Stimulated activated CD4-positive, alpha-beta T cell treated with anti-CD3 and anti-CD28 coated beads, Interleukin-15, amount 100 ng/mL, for 24 hours (primary cell): ENCODE measurements at regions not wholly inside any gene's neighbourhood (a gene's known extent, or its start where the extent isn't known, plus 50 kb on each side); places are given as distances from the start of the nearest gene placed in this dataset.
"Not testable (repeated sequence)": the region's sequence is repeated elsewhere in the genome, so short reads cannot be mapped to it uniquely, and the experiment has no call there.

Source experiments
- DNase-seq: peaks from one replicate; pipeline ENCODE4 v3.0.0-alpha.2; 2020

DNA sequence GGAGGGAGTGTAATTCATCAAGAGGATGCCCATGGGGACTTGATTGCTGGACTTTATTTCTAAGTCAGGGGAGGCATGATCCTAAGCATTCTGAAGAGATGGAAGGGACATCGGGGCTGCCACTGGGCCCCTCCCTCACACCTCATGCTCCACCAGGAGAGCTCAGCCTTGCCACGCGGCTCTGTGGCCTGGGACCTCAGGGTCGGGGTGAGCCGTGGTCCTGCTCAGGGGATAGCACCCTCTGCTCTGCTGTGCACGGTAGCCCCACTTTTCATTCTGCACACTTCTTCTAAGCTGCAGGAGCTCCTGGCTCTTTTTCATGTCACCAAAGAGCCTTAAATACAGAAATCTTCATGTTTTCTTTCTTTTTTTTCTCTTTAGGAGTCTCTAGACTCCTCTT, 75.5 kb upstream of the DPP6 start:
- not testable (repeated sequence) for DNase-seq

DNA sequence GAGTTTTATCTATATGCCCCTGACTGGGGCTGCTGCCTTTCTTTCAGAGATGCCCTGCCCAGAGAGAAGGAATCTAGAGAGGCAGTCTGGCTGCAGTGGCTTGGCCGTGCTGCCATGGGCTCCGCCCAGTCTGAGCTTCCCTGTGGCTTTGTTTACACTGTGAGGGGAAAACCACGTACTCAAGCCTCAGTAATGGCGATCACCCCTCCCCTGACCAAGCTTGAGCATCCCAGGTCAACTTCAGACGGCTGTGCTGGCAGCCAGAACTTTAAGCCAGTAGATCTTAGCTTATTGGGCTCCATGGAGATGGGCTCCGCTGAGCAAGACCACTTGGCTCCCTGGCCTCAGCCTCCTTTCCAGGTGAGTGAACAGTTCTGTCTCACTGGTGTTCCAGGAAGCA, 69.0 kb upstream of the DPP6 start:
- not testable (repeated sequence) for DNase-seq

- not testable (repeated sequence) for DNase-seq
These were observed 63.1 kb upstream of the DPP6 start for GRCh38 chr7:153989066-153989627.

DNA sequence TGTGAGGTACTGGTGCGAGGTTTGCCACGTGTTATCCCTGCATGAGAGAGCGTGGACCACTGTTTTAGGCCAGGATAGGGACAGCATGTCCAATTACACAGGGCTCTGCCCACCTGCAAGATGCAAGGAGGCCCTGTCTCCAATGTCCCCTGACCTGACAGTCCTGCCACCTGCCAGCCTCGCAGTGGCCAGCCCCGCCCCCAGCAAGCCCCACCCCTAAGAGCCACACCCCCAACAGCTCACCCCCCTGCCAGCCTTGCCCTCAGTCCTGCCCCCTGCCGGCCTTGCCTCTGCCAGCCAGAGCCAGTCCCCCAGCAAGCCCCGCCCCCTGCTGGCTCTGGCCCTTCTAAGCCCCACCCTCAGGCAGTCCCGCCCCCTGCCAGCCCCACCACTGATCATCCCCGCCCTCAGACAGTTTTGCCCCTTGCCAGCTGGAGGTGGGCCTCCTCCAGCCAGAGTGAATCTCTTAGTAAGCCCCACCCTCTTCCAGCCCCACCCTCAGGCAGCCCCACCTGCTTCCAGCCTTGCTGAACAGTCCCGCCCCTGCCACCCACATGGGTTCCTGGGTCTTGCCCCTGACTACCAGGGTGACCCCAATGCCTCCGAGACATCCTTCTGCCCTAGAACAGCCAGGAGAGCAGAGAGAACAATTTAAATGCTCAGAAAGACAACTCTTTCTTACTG, 62.3 kb upstream of the DPP6 start:
- DNase-seq: not testable (repeated sequence)

DNA sequence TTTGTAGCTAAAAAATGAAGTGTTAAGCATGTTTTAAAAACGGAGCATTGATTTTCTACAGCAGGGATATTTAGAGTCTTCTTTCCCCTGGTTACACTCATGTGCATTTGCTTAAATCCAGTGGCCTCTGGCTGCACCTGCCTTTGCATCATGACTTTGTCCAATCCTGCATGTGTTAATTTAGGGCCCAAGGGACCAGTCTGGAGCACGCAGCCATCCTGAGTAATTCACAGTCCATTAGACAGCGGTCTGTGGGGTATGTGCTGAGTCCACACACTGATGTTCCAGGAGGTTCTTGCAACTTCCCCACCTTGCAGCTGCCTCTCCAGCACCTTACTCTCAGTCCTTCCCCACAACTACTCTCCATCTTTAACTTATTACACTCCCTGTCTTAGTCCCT, 60.7 kb upstream of the DPP6 start:
- not testable (repeated sequence) for DNase-seq

GRCh38 chr7:153993402-153993801, 58.8 kb upstream of the DPP6 start:
- DNase-seq: not testable (repeated sequence)

- not testable (repeated sequence) for DNase-seq
These were observed 53.3 kb upstream of the DPP6 start for GRCh38 chr7:153998896-153999295.
